ENCODE measurements at regions not wholly inside any gene's neighbourhood (a gene's known extent, or its start where the extent isn't known, plus 50 kb on each side); places are given as distances from the start of the nearest gene placed in this dataset.
"Not testable (repeated sequence)": the region's sequence is repeated elsewhere in the genome, so short reads cannot be mapped to it uniquely, and the experiment has no call there.

GRCh38 chr10:53650794-53651193 lies 878.2 kb upstream of the MBL2 start:
- Histone ChIP-seq H3K79me2 (ENCODE audit: insufficient read depth, low read length) (no peaks in the 10 kb centered on the region), H3K9ac (ENCODE audit: low read length) (no peak overlapping the region), H3K9me2 (ENCODE audit: insufficient read depth) (no peaks in the 10 kb centered on the region), H3K4me2 (ENCODE audit: low read length) (no peak overlapping the region), H3K4me1 (ENCODE audit: control insufficient read depth in 1 of 2, insufficient read depth in 2 of 2, low read length in 2 of 2) (no peaks in the 10 kb centered on the region), H3K27me3 (ENCODE audit: insufficient read depth, low read length) (no peaks in the 10 kb centered on the region), H4K20me1 (ENCODE audit: insufficient read depth) (no peaks in the 10 kb centered on the region), H3K27ac (ENCODE audit: low read depth, low read length) (no peak overlapping the region), H3K4me3 (replicated peaks in 1 of 2; ENCODE audit: low read depth in 1 of 2, low read length in 2 of 2) (no peak overlapping the region), H3K36me3 (ENCODE audit: control insufficient read depth in 1 of 2, insufficient read depth in 2 of 2, low read length in 2 of 2) (no peaks in the 10 kb centered on the region), H3K9me3 (ENCODE audit: control insufficient read depth in 1 of 2, insufficient read depth in 1 of 2, low read depth in 1 of 2, low read length in 2 of 2) (peaks cover 4 to 20% of the 10 kb centered on the region in 2 experiments; a peak in 2 of 4 replicates), H2AFZ (ENCODE audit: low read depth, low read length, poor library complexity, severe bottlenecking) (no peak overlapping the region)
- ChIA-PET RAD21 (ENCODE audit: low non-redundant PET in 1 of 2, low total read pairs in 2 of 2, uncharacterized antibody in 2 of 2, unreplicated experiment in 2 of 2) (no interaction called here), POLR2A (no interaction called here), CTCF (no interaction called here)
- TF ChIP-seq FOSL1 (IDR thresholded peaks at IDR 0.05; ENCODE audit: low read depth) (no peak), POLR2AphosphoS5 (IDR thresholded peaks at IDR 0.05; ENCODE audit: low read depth, low read length) (no peak), CEBPB (IDR thresholded peaks at IDR 0.05; ENCODE audit: low read depth) (no peak), ZFX (IDR thresholded peaks at IDR 0.05) (no peak)
- DNase-seq (ENCODE audit: low read depth, low spot score) (no peak), ATAC-seq (no peak)
- intact Hi-C loops (cut with micrococcal nuclease) = no loop called here
- no TSS peak for BruUV-seq (replicated peaks)

- H2AFZ ChIP-seq (ENCODE audit: low read depth, low read length, poor library complexity, severe bottlenecking); H3K27ac ChIP-seq (ENCODE audit: low read depth, low read length); intact Hi-C loops (cut with micrococcal nuclease); CTCF ChIA-PET; BruUV-seq (replicated peaks); RAD21 ChIA-PET (ENCODE audit: low non-redundant PET in 1 of 2, low total read pairs in 2 of 2, uncharacterized antibody in 2 of 2, unreplicated experiment in 2 of 2); H4K20me1 ChIP-seq (ENCODE audit: insufficient read depth); H3K9me2 ChIP-seq (ENCODE audit: insufficient read depth); POLR2A ChIA-PET; H3K4me3 ChIP-seq (replicated peaks in 1 of 2; ENCODE audit: low read depth in 1 of 2, low read length in 2 of 2); H3K9ac ChIP-seq (ENCODE audit: low read length); H3K79me2 ChIP-seq (ENCODE audit: insufficient read depth, low read length); H3K4me2 ChIP-seq (ENCODE audit: low read length); H3K4me1 ChIP-seq (ENCODE audit: control insufficient read depth in 1 of 2, insufficient read depth in 2 of 2, low read length in 2 of 2); ATAC-seq; DNase-seq (ENCODE audit: low read depth, low spot score); H3K27me3 ChIP-seq (ENCODE audit: insufficient read depth, low read length); H3K36me3 ChIP-seq (ENCODE audit: control insufficient read depth in 1 of 2, insufficient read depth in 2 of 2, low read length in 2 of 2): not testable (repeated sequence)
- peaks cover 4 to 15% of the 10 kb centered on the region in 2 experiments; a peak in 2 of 4 replicates for H3K9me3 ChIP-seq (ENCODE audit: control insufficient read depth in 1 of 2, insufficient read depth in 1 of 2, low read depth in 1 of 2, low read length in 2 of 2)
Observed at GRCh38 chr10:53647221-53647620, 874.6 kb upstream of the MBL2 start.

GRCh38 chr10:53646525-53646924 lies 873.9 kb upstream of the MBL2 start:
- no peak overlapping the region for H2AFZ ChIP-seq (ENCODE audit: low read depth, low read length, poor library complexity, severe bottlenecking)
- no peaks in the 10 kb centered on the region for H4K20me1 ChIP-seq (ENCODE audit: insufficient read depth)
- no peaks in the 10 kb centered on the region for H3K36me3 ChIP-seq (ENCODE audit: control insufficient read depth in 1 of 2, insufficient read depth in 2 of 2, low read length in 2 of 2)
- POLR2A ChIA-PET = no interaction called here
- RAD21 ChIA-PET (ENCODE audit: low non-redundant PET in 1 of 2, low total read pairs in 2 of 2, uncharacterized antibody in 2 of 2, unreplicated experiment in 2 of 2) = no interaction called here
- no peak overlapping the region for H3K4me3 ChIP-seq (replicated peaks in 1 of 2; ENCODE audit: low read depth in 1 of 2, low read length in 2 of 2)
- CTCF ChIA-PET = no interaction called here
- no peak overlapping the region for H3K4me2 ChIP-seq (ENCODE audit: low read length)
- no peaks in the 10 kb centered on the region for H3K79me2 ChIP-seq (ENCODE audit: insufficient read depth, low read length)
- no TSS peak for BruUV-seq (replicated peaks)
- H3K27ac ChIP-seq (ENCODE audit: low read depth, low read length) = no peak overlapping the region
- H3K4me1 ChIP-seq (ENCODE audit: control insufficient read depth in 1 of 2, insufficient read depth in 2 of 2, low read length in 2 of 2) = no peaks in the 10 kb centered on the region
- intact Hi-C loops (cut with micrococcal nuclease) = no loop called here
- no peaks in the 10 kb centered on the region for H3K9me2 ChIP-seq (ENCODE audit: insufficient read depth)
- H3K27me3 ChIP-seq (ENCODE audit: insufficient read depth, low read length) = no peaks in the 10 kb centered on the region
- ATAC-seq (no peak), DNase-seq (ENCODE audit: low read depth, low spot score) (no peak)
- H3K9ac ChIP-seq (ENCODE audit: low read length) = no peak overlapping the region
- H3K9me3 ChIP-seq (ENCODE audit: control insufficient read depth in 1 of 2, insufficient read depth in 1 of 2, low read depth in 1 of 2, low read length in 2 of 2) = peaks cover 4 to 9% of the 10 kb centered on the region in 2 experiments; a peak in 2 of 4 replicates
- no peak for TF ChIP-seq FOSL1 (IDR thresholded peaks at IDR 0.05; ENCODE audit: low read depth)
- no peak for TF ChIP-seq SIN3A (IDR thresholded peaks at IDR 0.05; ENCODE audit: low read depth)
- TF ChIP-seq POLR2A (IDR thresholded peaks at IDR 0.05; ENCODE audit: borderline replicate concordance, extremely low read depth, insufficient read depth, insufficient read length) = no peak
- no peak for TF ChIP-seq TCF7L2 (IDR thresholded peaks at IDR 0.05; ENCODE audit: borderline replicate concordance, extremely low read depth, insufficient read depth, insufficient read length)
- TF ChIP-seq SP1 (IDR thresholded peaks at IDR 0.05; ENCODE audit: low read depth) = no peak
- TF ChIP-seq ZFX (IDR thresholded peaks at IDR 0.05) = no peak
- TF ChIP-seq REST (IDR thresholded peaks at IDR 0.05; ENCODE audit: low read depth) = no peak
- TF ChIP-seq SRF (IDR thresholded peaks at IDR 0.05; ENCODE audit: low read depth) = no peak
- TF ChIP-seq EGR1 (IDR thresholded peaks at IDR 0.05; ENCODE audit: low read depth) = no peak
- TF ChIP-seq EZH2phosphoT487 (IDR thresholded peaks at IDR 0.05; ENCODE audit: borderline replicate concordance) = no peak
- no peak for TF ChIP-seq ELF1 (IDR thresholded peaks at IDR 0.05; ENCODE audit: borderline replicate concordance, low read depth)
